Glutamatergic neuron (in vitro differentiated cells): ENCODE measurements at regions not wholly inside any gene's neighbourhood (a gene's known extent, or its start where the extent isn't known, plus 50 kb on each side); places are given as distances from the start of the nearest gene placed in this dataset.

ENCODE experiments used
- DNase-seq: peaks from one replicate; pipeline ENCODE4 v3.0.0; 2022
- H3K27ac Mint-ChIP-seq: one replicate; pipeline ENCODE4 v1.8.0; 2020; ENCODE audit warnings: mild to moderate bottlenecking, mixed read lengths, inconsistent platforms; ENCODE audit not compliant: unreplicated experiment
- H3K27me3 Mint-ChIP-seq: one replicate; pipeline ENCODE4 v1.8.0; 2020; ENCODE audit warnings: mild to moderate bottlenecking, moderate library complexity, mixed read lengths, inconsistent platforms; ENCODE audit not compliant: unreplicated experiment
- H3K36me3 Mint-ChIP-seq: one replicate; pipeline ENCODE4 v1.8.0; 2020; ENCODE audit warnings: mild to moderate bottlenecking, mixed read lengths, inconsistent platforms; ENCODE audit not compliant: unreplicated experiment
- H3K4me1 Mint-ChIP-seq: one replicate; pipeline ENCODE4 v1.8.0; 2020; ENCODE audit warnings: mild to moderate bottlenecking, low read depth, mixed read lengths, inconsistent platforms; ENCODE audit not compliant: unreplicated experiment
- H3K4me3 Mint-ChIP-seq: one replicate; pipeline ENCODE4 v1.8.0; 2020; ENCODE audit warnings: mild to moderate bottlenecking, mixed read lengths, inconsistent platforms; ENCODE audit not compliant: unreplicated experiment
- H3K9me3 Mint-ChIP-seq: one replicate; pipeline ENCODE4 v1.8.0; 2020; ENCODE audit warnings: mild to moderate bottlenecking, moderate library complexity, mixed read lengths, inconsistent platforms; ENCODE audit not compliant: unreplicated experiment
- CTCF ChIP-seq: fragments of 200-600 bp; sonication (generic); IDR thresholded peaks from one replicate; pipeline ENCODE4 v1.5.0; 2021; ENCODE audit not compliant: partially characterized antibody, unreplicated experiment

GRCh38 chr12:126233625-126234024, 1168.4 kb downstream of the AACS start:
- DNase-seq, result no peak
- no peaks in the 10 kb centered on the region for H3K36me3 Mint-ChIP-seq
- H3K27ac Mint-ChIP-seq, result no peak overlapping the region
- no peaks in the 10 kb centered on the region for H3K27me3 Mint-ChIP-seq
- H3K4me1 Mint-ChIP-seq, result no peaks in the 10 kb centered on the region
- peaks cover 4% of the 10 kb centered on the region for H3K9me3 Mint-ChIP-seq
- H3K4me3 Mint-ChIP-seq, result no peak overlapping the region
- TF ChIP-seq CTCF, result no peak

GRCh38 chr12:126243814-126244440, 1178.7 kb downstream of the AACS start:
- Mint-ChIP-seq H3K9me3 (peaks cover 3% of the 10 kb centered on the region), H3K36me3 (no peaks in the 10 kb centered on the region), H3K4me1 (no peaks in the 10 kb centered on the region), H3K27me3 (no peaks in the 10 kb centered on the region), H3K27ac (no peak overlapping the region), H3K4me3 (no peak overlapping the region)
- TF ChIP-seq CTCF, result no peak
- no peak for DNase-seq

- no peaks in the 10 kb centered on the region for H3K36me3 Mint-ChIP-seq
- peaks cover 3% of the 10 kb centered on the region for H3K9me3 Mint-ChIP-seq
- no peak for TF ChIP-seq CTCF
- no peaks in the 10 kb centered on the region for H3K27me3 Mint-ChIP-seq
- DNase-seq, result no peak
- H3K27ac Mint-ChIP-seq, result no peak overlapping the region
- no peak overlapping the region for H3K4me3 Mint-ChIP-seq
- H3K4me1 Mint-ChIP-seq, result no peaks in the 10 kb centered on the region
Measured at GRCh38 chr12:126247936-126248335, 1182.7 kb downstream of the AACS start.

GRCh38 chr12:126248871-126249403, 1183.7 kb downstream of the AACS start:
- Mint-ChIP-seq H3K27me3 (no peaks in the 10 kb centered on the region), H3K27ac (no peak overlapping the region), H3K36me3 (no peaks in the 10 kb centered on the region), H3K4me3 (no peak overlapping the region), H3K9me3 (peaks cover 3% of the 10 kb centered on the region), H3K4me1 (no peaks in the 10 kb centered on the region)
- no peak for TF ChIP-seq CTCF
- no peak for DNase-seq

GRCh38 chr12:126258190-126258589, 1193.0 kb downstream of the AACS start:
- DNase-seq, result no peak
- H3K9me3 Mint-ChIP-seq, result no peaks in the 10 kb centered on the region
- no peak overlapping the region for H3K4me3 Mint-ChIP-seq
- no peaks in the 10 kb centered on the region for H3K27me3 Mint-ChIP-seq
- no peak for TF ChIP-seq CTCF
- no peak overlapping the region for H3K27ac Mint-ChIP-seq
- peaks cover 5% of the 10 kb centered on the region for H3K36me3 Mint-ChIP-seq
- H3K4me1 Mint-ChIP-seq, result no peaks in the 10 kb centered on the region
